ENCODE measurements at regions not wholly inside any gene's neighbourhood (a gene's known extent, or its start where the extent isn't known, plus 50 kb on each side); places are given as distances from the start of the nearest gene placed in this dataset.

- no peak overlapping the region for H3K27ac ChIP-seq (ENCODE audit: low read depth, low read length)
- no peak overlapping the region for H3K23ac ChIP-seq (ENCODE audit: insufficient read length)
- no peak overlapping the region for H3K4ac ChIP-seq (replicated peaks; ENCODE audit: insufficient read length, low read depth, low read length)
- no peaks in the 10 kb centered on the region for H3K27me3 ChIP-seq (replicated peaks in 1 of 4; ENCODE audit: control insufficient read depth in 3 of 4, extremely low read depth in 1 of 4, insufficient read depth in 3 of 4, low read length in 3 of 4)
- no peak overlapping the region for H3K56ac ChIP-seq (replicated peaks; ENCODE audit: insufficient read length, low read depth, low read length)
- no peak overlapping the region for H2AFZ ChIP-seq (ENCODE audit: low read length)
- H3K14ac ChIP-seq (ENCODE audit: insufficient read length), result no peak overlapping the region
- no peaks in the 10 kb centered on the region for H3K79me2 ChIP-seq (ENCODE audit: control insufficient read depth in 1 of 2, insufficient read depth in 2 of 2, low read length in 2 of 2)
- TF ChIP-seq SUZ12 (IDR thresholded peaks at IDR 0.05; ENCODE audit: low read length) (no peak), E2F6 (IDR thresholded peaks at IDR 0.05) (no peak), MAX (IDR thresholded peaks at IDR 0.05) (no peak), EZH2 (IDR thresholded peaks at IDR 0.05; ENCODE audit: low read depth, low read length, severe bottlenecking) (no peak), EGR1 (IDR thresholded peaks at IDR 0.05; ENCODE audit: borderline replicate concordance, low read depth, low read length) (no peak), BCL11A (IDR thresholded peaks at IDR 0.05; ENCODE audit: low read depth in 2 of 2, low read length in 2 of 2) (no peak), CHD1 (IDR thresholded peaks at IDR 0.05; ENCODE audit: low read depth, low read length) (no peak), YY1 (IDR thresholded peaks at IDR 0.05; ENCODE audit: low read depth, low read length) (no peak)
- no peaks in the 10 kb centered on the region for H3K9me3 ChIP-seq (ENCODE audit: insufficient read depth in 2 of 2, low read depth in 1 of 2, low read length in 1 of 2)
- no peaks in the 10 kb centered on the region for H3K4me1 ChIP-seq (replicated peaks in 1 of 4; ENCODE audit: control insufficient read depth in 3 of 4, insufficient read depth in 4 of 4, low read length in 3 of 4)
- H3K4me3 ChIP-seq (ENCODE audit: extremely low read depth in 1 of 4, insufficient read depth in 2 of 4, low read depth in 3 of 4, low read length in 4 of 4), result no peak overlapping the region
- H3K4me2 ChIP-seq (ENCODE audit: insufficient read depth in 1 of 2, low read depth in 2 of 2, low read length in 2 of 2), result no peak overlapping the region
- WGBS, 2 experiments (ENCODE audit: extremely low coverage in 1 of 2, insufficient coverage in 1 of 2, insufficient read length in 1 of 2, insufficient replicate concordance in 2 of 2, low coverage in 1 of 2, low lambda C conversion rate in 2 of 2, missing lambda C conversion rate in 1 of 2), result 75% methylated on average over 5 of the region's 5 CpGs; no CpG with 5 or more reads in 1 of the 2 experiments
- H4K8ac ChIP-seq (ENCODE audit: extremely low read depth, insufficient read depth, low read length), result no peak overlapping the region
- no peak overlapping the region for H2BK12ac ChIP-seq (ENCODE audit: low read depth, low read length)
- H4K5ac ChIP-seq (ENCODE audit: insufficient read length, low read depth, low read length), result no peak overlapping the region
- no peaks in the 10 kb centered on the region for H3K23me2 ChIP-seq (ENCODE audit: low read depth, low read length)
- DNase-seq (ENCODE audit: low read depth in 1 of 2, low spot score in 2 of 2), result no peak
- H3K18ac ChIP-seq (ENCODE audit: extremely low read depth, low read length), result no peak overlapping the region
- H2BK20ac ChIP-seq (ENCODE audit: low read length), result no peak overlapping the region
- CTCF ChIA-PET (ENCODE audit: partially characterized antibody), result no interaction called here
- no peaks in the 10 kb centered on the region for H3K79me1 ChIP-seq (ENCODE audit: low read depth, low read length)
- H2AK5ac ChIP-seq (ENCODE audit: low read depth, low read length), result no peak overlapping the region
- no peak overlapping the region for H2BK120ac ChIP-seq (replicated peaks; ENCODE audit: low read depth, low read length)
- H3K9ac ChIP-seq (replicated peaks in 1 of 4; ENCODE audit: extremely low read depth in 1 of 4, low read depth in 3 of 4, low read length in 3 of 4), result no peak overlapping the region
- no peak for FAIRE-seq
- H2BK5ac ChIP-seq (ENCODE audit: low read depth, low read length), result no peak overlapping the region
- no peaks in the 10 kb centered on the region; a peak in 1 of 8 replicates for H3K36me3 ChIP-seq (ENCODE audit: control insufficient read depth in 2 of 4, insufficient read depth in 4 of 4, low read length in 3 of 4)
- H4K91ac ChIP-seq (replicated peaks; ENCODE audit: insufficient read length, low read length), result no peak overlapping the region
- H4K20me1 ChIP-seq (replicated peaks in 1 of 2; ENCODE audit: control insufficient read depth in 1 of 2, insufficient read depth in 2 of 2, low read length in 2 of 2), result no peaks in the 10 kb centered on the region
- POLR2A ChIA-PET (ENCODE audit: partially characterized antibody), result no interaction called here
- no peak overlapping the region for H2BK15ac ChIP-seq (ENCODE audit: low read length)
Observed at GRCh38 chr7:53422291-53422690, 386.9 kb downstream of the POM121L12 start.

All from H1 (cell line).